Right lobe of liver (tissue), 6 donors: ENCODE measurements at regions not wholly inside any gene's neighbourhood (a gene's known extent, or its start where the extent isn't known, plus 50 kb on each side); places are given as distances from the start of the nearest gene placed in this dataset.
"Not testable (repeated sequence)": the region's sequence is repeated elsewhere in the genome, so short reads cannot be mapped to it uniquely, and the experiment has no call there.

ENCODE experiments used
- ATAC-seq, 4 donors: fragments of 200-7000 bp; cut with Tn5 transposase; one replicate each; pipeline ENCODE4 v1.9.1; 2020; ENCODE audit warnings: mild to moderate bottlenecking in 4 of 4, moderate library complexity in 4 of 4
- DNase-seq, 3 donors: peaks; one replicate each; pipeline ENCODE4 v3.0.0-alpha.2; 2020
- H3K27ac ChIP-seq, 3 donors: fragments of 200-600 bp; one replicate each; pipeline ENCODE4 v1.8.0; 2022
- H3K27me3 ChIP-seq, 2 donors: fragments of 200-600 bp; one replicate each; pipeline ENCODE4 v1.8.0; 2022
- H3K36me3 ChIP-seq, 4 donors: fragments of 200-600 bp; sonication (generic) in 1 of 4; one replicate each; pipeline versions ENCODE4 v1.5.1 to v1.8.0; 2017 to 2022; ENCODE audit warnings: control low read depth in 1 of 4
- H3K4me1 ChIP-seq, 4 donors: fragments of 200-600 bp; sonication (generic) in 1 of 4; one replicate each; pipeline versions ENCODE4 v1.5.1 to v1.8.0; 2017 to 2022; ENCODE audit warnings: control low read depth in 1 of 4
- H3K4me3 ChIP-seq, 3 donors: fragments of 200-600 bp; one replicate each; pipeline ENCODE4 v1.8.0; 2022
- H3K9me3 ChIP-seq, 4 donors: fragments of 200-600 bp; sonication (generic) in 1 of 4; one replicate each; pipeline versions ENCODE4 v1.5.1 to v1.8.0; 2017 to 2022; ENCODE audit warnings: control low read depth in 1 of 4
- POLR2A ChIP-seq: fragments of 450-650 bp; IDR thresholded peaks from one replicate; pipeline ENCODE4 v1.6.1; 2017; ENCODE audit warnings: antibody characterized with exemption, mild to moderate bottlenecking
- WGBS: methylation state at CpG from one replicate; pipeline ENCODE4 v1.1.6; 2018; ENCODE audit warnings: low coverage, low lambda C conversion rate; ENCODE audit not compliant: insufficient coverage; ENCODE audit errors: missing lambda C conversion rate; 5-methylcytosine and 5-hydroxymethylcytosine counted together
- intact Hi-C, 2 donors: fragments of 100-400 bp; cut with DNase I; formaldehyde crosslinking; loops; one replicate each; pipeline versions ENCODE4 v1.11.2 to v1.14.1; 2022
- TF ChIP-seq, protein P1 (sequence below), 4 donors: fragments of 200-600 bp in 3 of 4; fragments of 450-650 bp in 1 of 4; IDR thresholded peaks; one replicate each; pipeline versions ENCODE4 v1.5.1 to v1.8.0; 2016 to 2022; ENCODE audit warnings: antibody characterized with exemption in 4 of 4, mild to moderate bottlenecking in 2 of 4
- donor health status: DM: no; HTN: yes; CAD: no.
- donor health status: DM: no; HTN: no; CAD: no.
- donor health status: DM: no; HTN: no; CAD: no.
- donor health status: DM: no; HTN: yes; CAD: no.
- donor health status: DM: no; HTN: yes; CAD: no.

DNA sequence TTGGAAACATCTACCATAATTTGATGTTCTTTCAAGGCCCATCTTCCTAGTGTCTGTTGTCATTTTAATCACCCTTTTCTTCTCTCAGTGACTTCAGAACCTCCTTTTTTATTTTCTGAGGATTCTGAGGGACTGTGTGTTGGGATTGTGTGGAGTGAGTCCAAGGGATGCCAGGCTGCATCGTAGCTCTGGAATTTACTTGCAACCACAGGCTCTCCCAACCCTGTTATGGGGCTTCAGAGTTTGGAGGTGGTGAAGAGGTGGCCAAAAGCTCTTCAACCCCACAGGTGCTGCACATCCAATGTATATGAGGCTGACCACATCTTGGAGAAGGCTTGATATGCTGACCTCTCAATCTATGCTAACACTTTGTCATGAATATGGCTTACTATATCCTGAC lies 79.5 kb upstream of the GPR141 start:
- intact Hi-C loops, result no loop called here
- H3K9me3 ChIP-seq, result no peaks in the 10 kb centered on the region
- H3K4me1 ChIP-seq, result no peaks in the 10 kb centered on the region
- no peaks in the 10 kb centered on the region for H3K36me3 ChIP-seq
- DNase-seq (no peak), ATAC-seq (no peak)
- TF ChIP-seq POLR2A, result no peak
- TF ChIP-seq, protein P1, sequence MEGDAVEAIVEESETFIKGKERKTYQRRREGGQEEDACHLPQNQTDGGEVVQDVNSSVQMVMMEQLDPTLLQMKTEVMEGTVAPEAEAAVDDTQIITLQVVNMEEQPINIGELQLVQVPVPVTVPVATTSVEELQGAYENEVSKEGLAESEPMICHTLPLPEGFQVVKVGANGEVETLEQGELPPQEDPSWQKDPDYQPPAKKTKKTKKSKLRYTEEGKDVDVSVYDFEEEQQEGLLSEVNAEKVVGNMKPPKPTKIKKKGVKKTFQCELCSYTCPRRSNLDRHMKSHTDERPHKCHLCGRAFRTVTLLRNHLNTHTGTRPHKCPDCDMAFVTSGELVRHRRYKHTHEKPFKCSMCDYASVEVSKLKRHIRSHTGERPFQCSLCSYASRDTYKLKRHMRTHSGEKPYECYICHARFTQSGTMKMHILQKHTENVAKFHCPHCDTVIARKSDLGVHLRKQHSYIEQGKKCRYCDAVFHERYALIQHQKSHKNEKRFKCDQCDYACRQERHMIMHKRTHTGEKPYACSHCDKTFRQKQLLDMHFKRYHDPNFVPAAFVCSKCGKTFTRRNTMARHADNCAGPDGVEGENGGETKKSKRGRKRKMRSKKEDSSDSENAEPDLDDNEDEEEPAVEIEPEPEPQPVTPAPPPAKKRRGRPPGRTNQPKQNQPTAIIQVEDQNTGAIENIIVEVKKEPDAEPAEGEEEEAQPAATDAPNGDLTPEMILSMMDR (IDR thresholded peaks at IDR 0.05), result no peak
- no peaks in the 10 kb centered on the region for H3K27me3 ChIP-seq
- H3K27ac ChIP-seq, result no peak overlapping the region
- WGBS, result 75% methylated on average over 1 of the region's 1 CpG
- H3K4me3 ChIP-seq, result no peak overlapping the region

DNA sequence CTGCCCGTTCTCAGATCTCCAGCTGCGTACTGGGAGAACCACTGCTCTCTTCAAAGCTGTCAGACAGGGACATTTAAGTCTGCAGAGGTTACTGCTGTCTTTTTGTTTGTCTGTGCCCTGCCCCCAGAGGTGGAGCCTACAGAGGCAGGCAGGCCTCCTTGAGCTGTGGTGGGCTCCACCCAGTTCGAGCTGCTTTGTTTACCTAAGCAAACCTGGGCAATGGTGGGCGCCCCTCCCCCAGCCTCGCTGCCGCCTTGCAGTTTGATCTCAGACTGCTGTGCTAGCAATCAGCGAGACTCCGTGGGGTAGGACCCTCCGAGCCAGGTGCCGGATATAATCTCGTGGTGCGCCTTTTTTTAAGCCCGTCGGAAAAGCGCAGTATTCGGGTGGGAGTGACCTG lies 66.2 kb upstream of the GPR141 start:
- H3K9me3 ChIP-seq, ATAC-seq, DNase-seq, H3K27ac ChIP-seq, H3K4me1 ChIP-seq, H3K27me3 ChIP-seq, H3K36me3 ChIP-seq, intact Hi-C loops, H3K4me3 ChIP-seq: not testable (repeated sequence)
- 83% methylated on average over 7 of the region's 16 CpGs for WGBS

DNA sequence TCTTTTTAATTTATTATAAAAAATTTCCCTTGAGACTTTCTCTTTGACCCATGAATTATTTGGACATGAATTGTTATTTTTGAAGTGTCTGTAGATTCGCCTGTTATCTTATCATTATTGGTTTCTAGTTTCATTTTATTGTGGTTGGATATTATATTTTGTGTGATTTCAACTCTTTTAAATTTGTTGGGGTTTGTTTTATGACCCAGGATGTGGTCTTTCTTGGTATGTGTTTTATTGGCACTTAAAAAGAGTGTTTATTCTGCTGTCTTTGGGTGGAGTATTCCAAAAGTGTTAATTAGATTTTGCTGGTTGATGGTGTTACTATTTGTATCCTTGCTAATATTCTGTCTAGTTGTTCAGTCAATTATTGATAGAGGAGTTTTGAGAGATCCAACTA lies 50.5 kb upstream of the GPR141 start:
- no peak overlapping the region for H3K4me3 ChIP-seq
- no peaks in the 10 kb centered on the region for H3K4me1 ChIP-seq
- no peaks in the 10 kb centered on the region for H3K36me3 ChIP-seq
- TF ChIP-seq, protein P1 (IDR thresholded peaks at IDR 0.05), result no peak
- no peak for TF ChIP-seq POLR2A
- intact Hi-C loops, result no loop called here
- 15% methylated on average over 1 of the region's 1 CpG for WGBS
- no peaks in the 10 kb centered on the region for H3K27me3 ChIP-seq
- ATAC-seq (no peak), DNase-seq (no peak)
- no peak overlapping the region for H3K27ac ChIP-seq
- H3K9me3 ChIP-seq, result no peaks in the 10 kb centered on the region
